ENCODE measurements at regions not wholly inside any gene's neighbourhood (a gene's known extent, or its start where the extent isn't known, plus 50 kb on each side); places are given as distances from the start of the nearest gene placed in this dataset.

- DNase-seq (ENCODE audit: low read depth, low spot score) = peak; percentile 12
Measured at GRCh38 chr7:42494199-42494710, 257.2 kb upstream of the GLI3 start.

- peak; percentile 83 for DNase-seq (ENCODE audit: low read depth, low spot score)
Measured at GRCh38 chr7:42493436-42494198, 256.6 kb upstream of the GLI3 start.

- no peak for DNase-seq (ENCODE audit: low read depth, low spot score)
Measured at GRCh38 chr7:42492920-42493319, 255.9 kb upstream of the GLI3 start.

- DNase-seq (ENCODE audit: low read depth, low spot score) = no peak
Measured at GRCh38 chr7:42491106-42491505, 254.1 kb upstream of the GLI3 start.

- no peak for DNase-seq (ENCODE audit: low read depth, low spot score)
Measured at GRCh38 chr7:42489299-42489698, 252.3 kb upstream of the GLI3 start.

GRCh38 chr7:42485301-42485766 is 248.3 kb upstream of the GLI3 start:
- DNase-seq (ENCODE audit: low read depth, low spot score) = no peak

- DNase-seq (ENCODE audit: low read depth, low spot score) = no peak
Measured at GRCh38 chr7:42483886-42484285, 246.9 kb upstream of the GLI3 start.

- no peak for DNase-seq (ENCODE audit: low read depth, low spot score)
Measured at GRCh38 chr7:42479816-42480633, 243.0 kb upstream of the GLI3 start.

GRCh38 chr7:42479452-42479815 is 242.4 kb upstream of the GLI3 start:
- no peak for DNase-seq (ENCODE audit: low read depth, low spot score)

- no peak for DNase-seq (ENCODE audit: low read depth, low spot score)
Measured at GRCh38 chr7:42478717-42479116, 241.7 kb upstream of the GLI3 start.

GRCh38 chr7:42476255-42476654 is 239.2 kb upstream of the GLI3 start:
- no peak for DNase-seq (ENCODE audit: low read depth, low spot score)

GRCh38 chr7:42475082-42475481 is 238.1 kb upstream of the GLI3 start:
- no peak for DNase-seq (ENCODE audit: low read depth, low spot score)

- no peak for DNase-seq (ENCODE audit: low read depth, low spot score)
Measured at GRCh38 chr7:42473099-42473498, 236.1 kb upstream of the GLI3 start.

- no peak for DNase-seq (ENCODE audit: low read depth, low spot score)
Measured at GRCh38 chr7:42471573-42472174, 234.7 kb upstream of the GLI3 start.

GRCh38 chr7:42469341-42469740 is 232.3 kb upstream of the GLI3 start:
- DNase-seq (ENCODE audit: low read depth, low spot score) = no peak

GRCh38 chr7:42468471-42468870 is 231.5 kb upstream of the GLI3 start:
- no peak for DNase-seq (ENCODE audit: low read depth, low spot score)

- no peak for DNase-seq (ENCODE audit: low read depth, low spot score)
Measured at GRCh38 chr7:42461537-42461936, 224.5 kb upstream of the GLI3 start.

- DNase-seq (ENCODE audit: low read depth, low spot score) = no peak
Measured at GRCh38 chr7:42460933-42461332, 223.9 kb upstream of the GLI3 start.

- no peak for DNase-seq (ENCODE audit: low read depth, low spot score)
Measured at GRCh38 chr7:42460148-42460547, 223.1 kb upstream of the GLI3 start.

- no peak for DNase-seq (ENCODE audit: low read depth, low spot score)
Measured at GRCh38 chr7:42457663-42458062, 220.7 kb upstream of the GLI3 start.

- DNase-seq (ENCODE audit: low read depth, low spot score) = no peak
Measured at GRCh38 chr7:42456756-42457276, 219.8 kb upstream of the GLI3 start.

- DNase-seq (ENCODE audit: low read depth, low spot score) = no peak
Measured at GRCh38 chr7:42456267-42456666, 219.3 kb upstream of the GLI3 start.
